NCI-H2227 (cell line): ENCODE measurements at regions not wholly inside any gene's neighbourhood (a gene's known extent, or its start where the extent isn't known, plus 50 kb on each side); places are given as distances from the start of the nearest gene placed in this dataset.

Experiments used
- DNase-seq: peaks from one replicate; lab custom pipeline; 2025; ENCODE audit not compliant: unreplicated experiment; lab: John Stamatoyannopoulos, UW

DNA sequence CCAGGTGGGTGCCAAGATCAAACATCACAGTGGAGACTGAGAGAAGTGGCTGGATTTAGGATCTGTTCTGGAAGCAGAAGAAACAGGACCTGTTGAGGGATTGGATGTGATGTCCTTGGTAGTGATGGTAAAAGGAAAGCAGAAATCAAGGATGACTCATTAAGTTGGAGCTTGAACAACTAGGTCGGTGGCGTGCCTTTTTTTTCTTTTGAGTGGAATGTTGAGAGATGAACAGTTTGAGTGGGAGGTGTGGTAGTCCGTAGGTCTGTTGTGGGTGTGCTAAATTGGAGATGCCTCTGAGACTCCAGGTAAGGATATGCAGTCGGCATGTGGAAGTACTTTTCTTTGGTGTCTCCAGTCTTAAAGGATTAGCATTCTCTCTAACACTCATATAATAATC is 92.1 kb upstream of the IL12B start:
- no peak for DNase-seq

DNA sequence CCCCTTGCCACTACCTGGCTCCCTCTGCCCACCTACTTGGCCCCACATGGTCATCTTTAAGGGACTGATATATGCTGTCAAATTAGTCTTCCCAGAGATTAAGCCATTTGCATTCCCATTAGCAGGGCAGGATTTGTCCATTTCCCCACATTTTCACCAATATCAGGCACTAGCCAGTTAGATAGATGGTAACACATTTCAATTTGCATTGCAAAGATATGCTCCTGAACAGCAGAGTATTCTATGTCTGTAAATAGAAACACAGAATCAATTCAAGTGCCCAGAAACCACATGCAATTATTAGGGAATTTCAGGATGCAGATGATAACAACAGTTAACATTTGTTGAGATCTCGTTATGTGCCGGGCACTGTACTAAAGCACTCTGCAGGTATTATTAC is 92.6 kb upstream of the IL12B start:
- DNase-seq = no peak

DNA sequence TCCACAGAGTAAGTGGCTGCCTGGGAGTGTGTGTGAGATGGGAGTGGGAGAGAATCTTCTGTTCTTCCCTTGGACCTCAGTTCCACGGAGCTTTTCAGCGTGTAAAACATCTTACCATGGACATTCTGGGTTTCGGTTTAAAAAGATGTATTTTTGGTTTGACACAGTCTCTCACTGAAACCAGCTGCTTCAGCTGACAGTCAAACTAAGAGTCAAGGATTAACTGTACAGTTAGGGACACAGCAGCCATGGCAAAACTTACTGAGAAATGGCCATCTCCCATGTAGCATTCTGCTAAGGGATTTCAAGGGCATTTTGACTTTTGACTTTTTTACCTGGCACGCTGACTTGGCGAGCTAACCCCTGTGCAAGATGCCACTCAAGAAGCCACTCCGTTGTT is 93.8 kb upstream of the IL12B start:
- no peak for DNase-seq

DNA sequence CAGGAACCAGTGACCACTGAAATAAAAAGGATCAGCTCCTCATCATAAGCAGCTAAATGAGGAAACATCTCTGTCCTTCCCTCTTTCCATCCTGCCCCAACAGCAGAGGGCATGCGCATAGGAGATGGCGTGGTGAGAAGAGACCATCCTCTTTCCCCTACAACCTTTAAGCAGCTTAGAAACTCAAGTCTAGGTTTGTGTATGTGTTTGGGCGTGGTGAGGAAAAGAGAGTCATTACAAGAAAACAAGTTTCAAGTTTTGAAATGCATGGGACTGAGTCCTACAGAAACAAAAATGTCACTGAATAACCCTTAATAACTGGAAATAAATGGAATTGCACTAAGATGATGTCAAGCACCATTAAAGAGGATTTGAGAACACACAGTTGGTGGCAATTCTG is 96.4 kb upstream of the IL12B start:
- no peak for DNase-seq

DNA sequence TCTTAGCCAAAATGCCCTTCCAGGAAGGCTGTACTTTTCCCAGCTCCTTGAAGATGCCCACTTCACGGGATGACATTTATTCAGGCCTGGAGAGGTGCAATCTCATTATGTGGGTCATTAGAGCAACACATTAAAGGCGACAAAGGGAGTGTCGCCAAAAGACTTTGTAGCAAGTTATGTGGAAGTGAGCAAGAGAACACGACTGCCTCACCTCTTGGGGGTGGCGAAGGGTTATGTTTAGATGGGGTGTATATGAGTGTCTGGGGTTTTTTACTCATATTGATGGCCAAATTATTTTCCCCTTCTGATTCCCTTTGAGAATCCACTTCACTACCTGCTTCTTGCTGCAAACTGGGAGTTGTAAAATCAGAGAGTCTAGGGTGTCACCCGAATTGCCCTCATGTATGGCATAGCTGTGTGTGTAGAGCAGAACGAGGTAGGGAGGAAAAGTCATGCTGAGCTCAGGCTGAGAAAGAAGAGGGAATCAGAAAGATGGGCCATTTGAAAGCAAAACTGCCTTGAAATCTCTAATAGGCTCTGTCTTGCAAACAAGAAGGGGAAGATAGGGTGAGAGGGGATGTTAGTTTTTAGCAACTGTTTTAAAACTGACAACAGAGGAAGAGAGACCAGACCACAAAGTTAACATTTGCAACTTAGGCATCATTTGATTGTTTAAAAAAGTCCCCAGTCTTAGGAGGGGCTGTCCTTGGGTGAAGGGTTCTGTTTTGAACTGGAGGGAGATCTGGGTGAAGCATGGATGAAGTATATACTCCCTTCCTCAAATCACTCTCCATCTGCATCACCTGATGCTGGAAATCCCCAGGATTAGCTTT is 97.1 kb upstream of the IL12B start:
- DNase-seq = no peak

DNA sequence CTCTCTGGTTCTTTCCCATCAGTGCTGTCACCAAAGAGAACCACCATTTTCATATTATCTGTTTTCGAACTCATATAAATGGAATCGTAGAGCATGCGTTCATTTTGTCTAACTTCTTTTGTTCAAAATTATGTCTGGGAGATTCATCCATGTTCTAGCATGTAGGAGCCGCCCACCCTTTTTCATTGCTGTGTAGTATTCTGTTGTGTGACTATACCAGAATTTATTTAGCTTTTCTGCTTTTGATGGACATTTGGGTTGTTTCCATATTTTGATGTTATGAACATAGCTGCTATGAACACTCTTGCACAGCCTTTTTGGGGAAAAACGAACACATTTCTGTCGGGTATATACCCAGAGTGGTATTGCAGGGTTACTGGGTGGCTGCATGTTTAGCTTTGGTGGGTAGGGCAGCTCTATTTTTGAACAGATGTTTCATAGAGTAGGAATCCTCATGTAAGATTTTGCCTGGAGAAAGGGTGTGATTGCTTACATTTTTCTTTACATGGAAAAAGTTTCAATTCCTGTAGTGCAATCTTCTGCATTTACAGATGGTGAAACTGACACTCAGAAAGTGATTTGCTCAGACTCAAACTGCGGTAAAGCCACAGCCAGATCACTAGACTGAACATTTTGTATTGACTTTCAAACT is 100.2 kb upstream of the IL12B start:
- DNase-seq = no peak

DNA sequence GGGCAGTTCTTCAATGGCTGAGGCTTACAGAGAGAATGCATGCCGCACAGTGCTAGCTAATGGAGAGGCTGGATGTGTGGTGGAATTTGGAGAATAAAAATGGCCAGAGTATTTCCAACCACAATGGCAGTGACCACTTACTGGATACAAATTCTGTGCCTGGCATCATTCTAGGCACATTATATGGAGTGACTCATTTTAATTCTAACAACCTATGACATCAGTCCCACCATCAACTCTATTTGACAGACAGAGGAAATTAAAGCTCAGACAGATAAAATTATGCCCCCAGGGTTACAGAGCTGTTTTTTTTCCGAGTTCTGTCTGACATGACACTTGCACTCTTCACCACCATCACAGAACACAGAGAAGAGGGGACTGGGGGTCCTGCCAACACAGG is 105.6 kb upstream of the IL12B start:
- DNase-seq = no peak

DNA sequence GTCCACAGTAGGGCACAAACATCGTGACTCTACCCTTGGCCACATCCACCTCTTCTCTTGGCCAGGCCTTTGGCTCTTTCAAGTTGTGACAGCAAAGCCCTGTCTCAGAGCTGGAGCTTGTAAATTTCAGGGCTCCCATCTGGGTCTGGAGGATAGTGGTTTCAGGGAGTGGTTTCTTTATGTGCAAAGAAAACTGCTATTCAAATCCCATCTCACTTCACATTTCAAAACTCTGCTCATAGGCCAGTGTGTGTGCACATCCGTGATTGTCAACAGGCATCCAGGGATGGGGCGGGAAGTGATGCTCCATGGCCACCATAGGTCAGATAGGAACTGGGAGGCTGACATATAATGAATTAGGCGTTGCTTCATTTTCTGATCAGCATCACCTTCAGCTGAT is 107.8 kb upstream of the IL12B start:
- no peak for DNase-seq

DNA sequence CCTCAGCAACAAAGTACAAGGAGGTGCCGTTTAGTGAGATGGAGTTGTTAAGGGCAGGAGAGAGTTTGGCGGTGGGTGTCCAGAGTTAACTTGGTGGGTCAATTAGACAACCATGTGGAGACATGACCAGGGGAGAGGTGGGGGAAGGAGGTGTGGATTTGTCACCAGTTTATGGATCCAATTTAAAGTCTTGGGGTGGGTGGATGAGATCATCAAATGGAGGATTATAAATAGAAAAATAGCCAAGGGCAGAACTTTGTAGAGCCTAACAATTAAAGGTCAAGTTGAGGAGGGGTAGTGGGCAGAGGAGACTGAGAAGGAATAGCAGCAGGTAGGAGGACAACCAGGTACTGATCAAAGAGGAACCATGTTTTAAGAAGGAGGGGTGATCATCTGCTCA is 108.7 kb upstream of the IL12B start:
- DNase-seq = no peak

DNA sequence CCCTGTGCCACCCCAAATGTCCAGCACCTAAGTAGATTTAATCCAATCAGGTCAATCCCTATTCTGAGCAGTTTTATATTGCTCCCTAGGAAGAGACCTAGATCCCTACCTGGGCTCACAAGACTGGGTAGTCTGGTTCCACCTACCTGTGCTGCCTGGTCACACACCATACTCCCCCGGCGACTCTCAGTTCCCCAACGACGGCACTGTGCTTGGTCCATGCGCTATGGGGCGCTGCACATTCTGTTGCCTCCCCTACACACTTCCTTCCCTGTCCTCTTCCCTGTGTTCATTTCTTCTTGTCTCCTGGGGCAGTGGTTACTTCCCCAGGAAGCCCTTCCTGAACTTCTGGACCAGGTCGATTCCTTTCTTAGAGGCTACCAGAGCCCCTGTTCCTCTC is 109.9 kb upstream of the IL12B start:
- no peak for DNase-seq

DNA sequence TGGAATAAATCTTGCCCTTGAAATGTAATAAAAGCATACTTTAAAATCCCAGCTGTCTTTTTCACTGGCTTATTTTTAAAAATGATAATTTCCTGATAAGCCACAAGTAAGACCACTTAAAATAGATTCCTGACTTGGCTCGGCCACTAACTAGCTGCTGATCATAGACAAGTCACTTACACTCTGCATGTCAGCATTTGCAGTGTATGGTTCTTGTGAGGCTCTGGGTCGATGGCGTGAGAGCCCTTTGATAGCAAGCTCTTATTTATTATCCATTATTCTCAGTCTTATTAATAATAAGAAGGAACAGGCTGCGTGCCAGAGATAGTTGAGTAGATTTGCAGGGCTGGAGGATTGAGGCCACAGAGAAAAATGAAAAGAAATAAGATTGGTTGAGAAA is 110.7 kb upstream of the IL12B start:
- no peak for DNase-seq

DNA sequence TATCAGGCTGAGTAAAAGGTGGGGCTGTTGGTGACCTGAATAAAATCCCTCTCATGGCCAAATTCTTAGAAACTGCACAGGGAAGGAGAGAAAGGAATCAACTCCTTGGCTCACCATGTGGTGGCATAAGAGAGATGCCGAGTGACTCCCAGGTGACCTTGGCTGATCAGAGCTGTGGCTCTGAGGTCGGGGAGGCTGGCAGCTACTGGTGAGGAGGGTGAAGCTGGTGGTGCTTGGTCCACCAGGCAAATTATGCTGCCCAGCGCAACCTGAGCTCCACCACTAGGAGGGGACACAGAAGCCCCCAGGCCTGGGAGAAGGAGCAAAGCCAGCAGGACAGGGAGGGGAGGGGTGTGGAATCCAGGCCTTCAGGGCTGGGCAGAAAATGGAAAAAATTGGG is 111.2 kb upstream of the IL12B start:
- DNase-seq = no peak

DNA sequence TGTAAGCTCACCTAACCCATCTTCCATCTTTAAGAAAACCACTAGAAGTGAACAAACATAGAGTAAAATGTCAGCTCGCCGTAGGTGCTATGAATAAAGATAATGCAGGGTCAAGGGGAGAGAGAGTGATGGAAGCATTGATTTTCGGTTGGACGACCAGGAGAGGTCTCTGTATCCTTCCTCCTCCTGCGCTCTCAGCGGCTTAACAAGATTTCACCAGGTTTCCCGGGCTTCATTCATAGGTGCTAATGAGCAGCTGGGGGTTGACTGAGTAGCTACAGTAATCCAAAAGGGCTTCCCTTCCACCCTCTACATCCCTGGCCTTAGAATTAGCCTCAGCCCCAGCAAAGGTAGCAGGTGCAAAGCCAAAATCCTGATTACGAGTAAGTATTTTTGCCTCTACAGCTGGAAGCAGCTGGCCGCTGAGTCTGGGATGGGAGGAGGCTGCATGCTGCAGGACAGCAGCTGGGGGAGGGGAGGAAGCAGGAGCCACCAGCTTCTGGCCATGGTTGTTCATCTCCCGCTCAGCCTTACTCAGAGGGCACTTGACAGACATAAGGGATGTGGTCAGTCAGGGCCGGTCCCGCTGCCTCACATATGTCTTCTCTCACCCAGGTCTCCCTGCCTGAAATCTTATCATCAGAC is 112.0 kb upstream of the IL12B start:
- DNase-seq = no peak

DNA sequence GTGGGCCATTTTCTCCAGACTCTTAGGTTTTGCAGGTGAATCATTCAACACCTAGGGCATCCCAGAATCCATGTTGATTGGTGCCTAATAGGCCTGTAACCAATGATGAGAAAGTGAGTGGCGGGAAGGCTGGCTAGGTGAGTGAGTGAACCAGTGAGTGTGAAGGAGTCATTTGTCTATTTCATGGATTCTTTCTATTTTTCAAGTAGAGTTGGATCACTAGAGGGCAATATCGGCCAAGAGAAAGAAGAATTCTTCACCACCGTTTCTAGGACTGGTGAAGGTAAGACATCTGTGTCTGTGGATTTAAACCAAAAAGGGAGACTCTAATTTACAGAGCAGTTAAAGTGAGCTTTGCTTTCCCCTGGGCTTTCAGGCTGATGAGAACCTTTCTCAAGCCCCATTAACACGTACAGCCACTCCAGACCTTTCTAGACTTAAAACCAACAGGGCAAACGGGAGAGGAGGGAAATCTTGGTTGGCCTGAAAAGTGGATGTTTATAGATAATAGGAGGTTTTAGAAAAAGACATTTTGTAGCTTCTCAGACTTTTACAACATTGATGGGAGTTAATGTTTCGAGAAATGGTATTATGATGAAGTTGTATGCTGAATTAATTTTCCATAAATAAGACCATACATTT is 114.3 kb upstream of the IL12B start:
- DNase-seq = peak; percentile 2

DNA sequence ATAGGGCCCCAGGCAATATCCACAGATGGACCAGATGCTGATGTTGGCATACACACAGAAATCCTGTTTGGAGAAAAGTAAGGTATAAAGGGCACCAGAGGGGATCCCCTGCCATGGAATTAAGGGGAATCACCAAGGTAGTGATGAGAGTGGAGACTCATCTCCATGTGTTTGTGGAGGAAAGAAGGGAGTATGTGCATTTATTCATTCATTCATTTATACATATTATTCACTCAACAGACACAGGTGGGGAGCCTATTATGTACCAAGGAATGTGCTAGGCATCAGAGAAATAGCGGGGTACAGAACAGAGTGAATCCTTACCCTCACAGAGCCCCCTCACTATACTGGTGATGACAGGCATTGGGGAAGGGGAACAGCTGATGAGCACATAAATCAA is 116.8 kb upstream of the IL12B start:
- no peak for DNase-seq

DNA sequence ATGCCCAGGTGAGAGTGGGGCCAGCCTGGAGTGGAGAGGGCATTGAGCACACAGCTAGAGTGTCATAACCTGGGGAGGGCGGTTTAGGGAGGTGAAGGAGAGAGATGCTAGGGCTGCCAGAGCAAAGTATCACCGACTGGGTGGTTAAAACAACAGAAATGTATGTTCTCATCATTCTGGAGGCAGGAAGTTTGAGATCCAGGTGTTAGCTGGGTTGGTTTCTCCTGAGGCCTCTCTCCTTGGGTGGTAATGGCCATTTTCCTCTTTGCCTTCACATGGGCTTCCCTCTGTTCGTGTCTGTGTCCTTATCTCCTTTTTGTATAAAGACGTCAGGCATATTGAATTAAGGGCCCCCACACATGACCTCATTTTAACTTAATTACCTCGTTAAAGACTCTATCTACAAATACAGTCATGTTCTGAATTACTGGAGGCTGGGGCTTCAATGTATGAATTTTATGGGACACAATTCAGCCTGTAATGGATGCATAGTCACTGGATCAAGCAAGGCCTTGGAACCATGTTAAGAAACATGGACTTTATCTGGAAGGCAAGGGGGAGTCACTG is 118.6 kb upstream of the IL12B start:
- DNase-seq = no peak

DNA sequence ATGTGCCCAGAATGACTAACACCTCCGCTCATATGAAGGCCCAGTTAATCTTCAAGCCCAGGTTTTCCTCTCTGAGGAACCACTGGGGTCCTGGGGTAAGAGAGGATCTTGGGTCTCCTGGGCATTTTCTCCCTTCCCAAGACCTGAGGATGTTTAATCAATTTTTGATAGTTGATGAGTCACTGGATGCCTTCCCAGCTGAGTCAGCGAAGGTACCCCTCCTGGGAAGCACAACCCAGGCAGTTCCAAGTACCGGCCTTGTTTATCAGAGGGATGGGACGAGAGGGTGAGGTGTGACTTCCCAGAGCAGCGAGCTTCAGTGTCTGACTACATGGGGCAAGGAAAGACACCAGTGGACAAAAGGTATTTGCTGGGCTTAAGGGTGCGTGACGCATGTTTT is 119.6 kb upstream of the IL12B start:
- no peak for DNase-seq

DNA sequence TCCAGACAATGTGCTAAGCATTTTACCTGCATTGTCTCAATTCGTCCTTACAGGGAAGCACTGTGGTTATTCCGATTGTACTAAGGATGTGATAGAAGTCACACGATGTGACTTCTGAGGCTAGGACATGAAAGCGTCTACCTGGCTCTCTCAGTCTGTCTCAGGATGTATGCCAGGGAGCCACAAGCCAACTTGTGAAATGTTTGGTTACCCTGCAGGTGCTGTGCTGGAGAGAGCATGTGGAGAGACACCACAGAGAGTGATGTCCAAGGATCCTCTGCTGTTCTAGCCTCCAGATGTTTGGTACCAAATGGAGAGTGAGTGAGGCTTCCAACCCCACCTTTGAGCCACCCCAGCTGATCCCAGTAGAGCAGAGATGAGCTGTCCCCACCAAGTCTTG is 120.1 kb upstream of the IL12B start:
- DNase-seq = no peak

DNA sequence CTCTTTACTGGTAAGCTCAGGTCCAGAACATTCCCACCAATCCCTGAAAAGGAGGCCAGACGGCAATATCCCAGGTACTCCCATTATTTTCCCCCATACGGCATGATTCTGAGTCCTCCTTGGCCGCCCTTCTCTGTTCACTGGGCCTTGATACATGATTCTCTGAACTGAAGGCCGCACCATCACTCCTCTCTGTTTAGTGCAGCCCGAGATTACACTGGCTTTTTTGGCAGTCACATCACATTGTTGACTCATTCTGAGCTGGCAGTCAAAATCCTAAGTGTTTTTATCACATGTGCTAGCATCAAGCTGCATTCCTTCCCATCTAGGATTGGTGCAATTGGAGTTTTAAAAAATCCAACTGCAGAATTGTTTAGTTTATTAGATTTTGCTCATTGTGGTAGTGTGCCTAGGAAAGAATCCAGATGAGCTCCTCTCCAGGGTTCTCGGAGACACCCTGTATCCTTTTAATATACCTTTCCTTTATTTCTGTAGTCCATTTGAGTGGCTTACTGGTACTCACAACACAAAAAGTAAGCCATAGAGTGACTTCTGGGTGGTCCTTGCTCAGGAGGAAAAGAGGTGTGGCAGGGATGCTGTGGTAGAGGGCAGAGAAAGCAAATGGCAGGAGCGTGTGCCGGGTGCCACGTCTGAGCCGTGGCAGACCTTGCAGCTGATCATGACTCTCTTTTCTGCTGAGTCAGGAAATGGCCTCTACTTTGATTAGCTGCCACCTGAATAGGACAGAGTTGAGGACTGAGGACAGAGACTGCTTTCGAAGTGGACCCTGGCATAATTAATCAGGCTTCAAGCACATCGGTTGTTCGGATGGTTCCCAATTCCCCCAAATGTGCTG is 121.1 kb upstream of the IL12B start:
- no peak for DNase-seq

DNA sequence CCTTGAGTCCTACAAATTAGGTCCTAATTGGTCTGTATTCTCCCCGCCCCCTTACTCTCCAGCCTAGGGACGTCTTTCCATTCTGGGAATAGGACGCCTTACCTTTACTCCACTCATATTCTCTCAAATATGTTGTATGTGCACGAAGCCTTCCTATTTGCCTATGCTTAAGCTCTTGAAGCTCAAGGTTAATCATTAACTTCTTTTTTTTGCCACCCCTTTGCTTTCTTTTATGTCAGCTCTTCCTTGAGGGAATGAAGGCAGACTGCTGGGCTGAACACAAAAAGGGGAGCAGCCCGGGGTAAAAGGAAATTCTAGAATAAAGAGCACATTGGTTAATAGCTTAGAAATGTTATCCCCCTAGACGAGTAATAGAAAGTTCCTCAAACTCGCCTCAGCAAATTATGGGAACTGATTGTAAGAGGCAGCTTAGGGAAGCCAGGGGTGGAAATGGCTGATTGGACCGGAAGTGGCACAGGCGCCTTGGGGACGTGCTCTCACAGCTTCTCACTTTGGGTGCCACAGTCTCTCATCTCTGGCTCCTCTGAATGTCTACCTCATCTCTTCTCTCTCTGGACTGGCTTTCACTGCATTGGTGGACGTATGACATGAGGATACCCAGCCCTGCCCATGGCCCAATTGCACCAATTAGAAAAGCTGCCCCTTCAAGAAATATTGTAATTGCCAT is 122.3 kb upstream of the IL12B start:
- no peak for DNase-seq
